ENCODE measurements at regions not wholly inside any gene's neighbourhood (a gene's known extent, or its start where the extent isn't known, plus 50 kb on each side); places are given as distances from the start of the nearest gene placed in this dataset.

GRCh38 chr7:25399000-25399750 lies 170.9 kb upstream of the NPVF start:
- Mint-ChIP-seq H3K27me3 (ENCODE audit: low read depth) (peaks cover 39% of the 10 kb centered on the region), H3K4me1 (peaks cover 13% of the 10 kb centered on the region), H3K27ac (no peak overlapping the region), H3K9me3 (no peaks in the 10 kb centered on the region), H3K36me3 (no peaks in the 10 kb centered on the region), H3K4me3 (no peak overlapping the region)
- TF ChIP-seq CTCF (IDR thresholded peaks at IDR 0.05; ENCODE audit: unreplicated experiment): no peak
- no peak for DNase-seq (ENCODE audit: low spot score in 2 of 2, unreplicated experiment in 2 of 2)

- Mint-ChIP-seq H3K27me3 (ENCODE audit: low read depth) (peaks cover 38% of the 10 kb centered on the region), H3K9me3 (no peaks in the 10 kb centered on the region), H3K27ac (no peak overlapping the region), H3K4me1 (peaks cover 34% of the 10 kb centered on the region), H3K4me3 (no peak overlapping the region), H3K36me3 (no peaks in the 10 kb centered on the region)
- no peak for TF ChIP-seq CTCF (IDR thresholded peaks at IDR 0.05; ENCODE audit: unreplicated experiment)
- no peak for DNase-seq (ENCODE audit: low spot score in 2 of 2, unreplicated experiment in 2 of 2)
Observed at GRCh38 chr7:25402532-25402931, 174.2 kb upstream of the NPVF start.

GRCh38 chr7:25405736-25406135 lies 177.4 kb upstream of the NPVF start:
- H3K4me3 Mint-ChIP-seq: no peak overlapping the region
- H3K4me1 Mint-ChIP-seq: peaks cover 54% of the 10 kb centered on the region
- peak overlapping the region; percentile 15 for H3K27ac Mint-ChIP-seq
- H3K36me3 Mint-ChIP-seq: no peaks in the 10 kb centered on the region
- H3K9me3 Mint-ChIP-seq: no peaks in the 10 kb centered on the region
- no peak for DNase-seq (ENCODE audit: low spot score in 2 of 2, unreplicated experiment in 2 of 2)
- peaks cover 46% of the 10 kb centered on the region for H3K27me3 Mint-ChIP-seq (ENCODE audit: low read depth)
- no peak for TF ChIP-seq CTCF (IDR thresholded peaks at IDR 0.05; ENCODE audit: unreplicated experiment)

- no peak overlapping the region for H3K4me3 Mint-ChIP-seq
- H3K9me3 Mint-ChIP-seq: no peaks in the 10 kb centered on the region
- H3K27me3 Mint-ChIP-seq (ENCODE audit: low read depth): peaks cover 40% of the 10 kb centered on the region
- H3K4me1 Mint-ChIP-seq: peaks cover 49% of the 10 kb centered on the region
- DNase-seq (ENCODE audit: low spot score in 2 of 2, unreplicated experiment in 2 of 2): no peak
- no peaks in the 10 kb centered on the region for H3K36me3 Mint-ChIP-seq
- no peak for TF ChIP-seq CTCF (IDR thresholded peaks at IDR 0.05; ENCODE audit: unreplicated experiment)
- H3K27ac Mint-ChIP-seq: no peak overlapping the region
Observed at GRCh38 chr7:25407053-25407452, 178.8 kb upstream of the NPVF start.

- DNase-seq (ENCODE audit: low spot score in 2 of 2, unreplicated experiment in 2 of 2): no peak
- peak overlapping the region; percentile 70 for H3K27ac Mint-ChIP-seq
- H3K4me1 Mint-ChIP-seq: peaks cover 45% of the 10 kb centered on the region
- TF ChIP-seq CTCF (IDR thresholded peaks at IDR 0.05; ENCODE audit: unreplicated experiment): no peak
- H3K27me3 Mint-ChIP-seq (ENCODE audit: low read depth): peaks cover 37% of the 10 kb centered on the region
- no peak overlapping the region for H3K4me3 Mint-ChIP-seq
- no peaks in the 10 kb centered on the region for H3K36me3 Mint-ChIP-seq
- no peaks in the 10 kb centered on the region for H3K9me3 Mint-ChIP-seq
Observed at GRCh38 chr7:25408012-25408687, 179.9 kb upstream of the NPVF start.

All from mesothelial cell of epicardium (in vitro differentiated cells).